Transverse colon (tissue), 4 donors: ENCODE measurements at regions not wholly inside any gene's neighbourhood (a gene's known extent, or its start where the extent isn't known, plus 50 kb on each side); places are given as distances from the start of the nearest gene placed in this dataset.

Experiments used
- DNase-seq: peaks from one replicate; pipeline ENCODE4 v3.0.0-alpha.2; 2019
- H3K27ac ChIP-seq, 4 donors: fragments of 200-600 bp; sonication (generic); 2 replicates each; pipeline ENCODE4 v1.5.1; 2016 to 2018; ENCODE audit warnings: inconsistent platforms in 4 of 4
- H3K27me3 ChIP-seq: fragments of 200-600 bp; sonication (generic); 2 replicates; pipeline ENCODE4 v1.5.1; 2017; ENCODE audit warnings: inconsistent platforms
- H3K36me3 ChIP-seq, 4 donors: fragments of 200-600 bp; sonication (generic); 2 replicates each; pipeline ENCODE4 v1.5.1; 2017 to 2019; ENCODE audit warnings: inconsistent platforms in 4 of 4
- H3K4me1 ChIP-seq, 4 donors: fragments of 200-600 bp; sonication (generic); 2 replicates each; pipeline ENCODE4 v1.5.1; 2017 to 2020; ENCODE audit warnings: inconsistent platforms in 4 of 4
- H3K4me3 ChIP-seq, 4 donors: fragments of 200-600 bp; sonication (generic); 1 replicate in 1 of 4; 2 replicates in 3 of 4; pipeline versions ENCODE4 v1.5.1 to v1.6.1; 2017 to 2019; ENCODE audit warnings: inconsistent platforms in 4 of 4
- H3K9me3 ChIP-seq, 2 donors: fragments of 200-600 bp; sonication (generic); 2 replicates each; pipeline ENCODE4 v1.5.1; 2017 to 2019; ENCODE audit warnings: inconsistent platforms in 2 of 2
- CTCF ChIP-seq, 5 experiments: fragments of 200-600 bp in 3 of 5; fragments of 450-650 bp in 2 of 5; sonication (generic) in 3 of 5; IDR thresholded peaks; 1 replicate in 2 of 5; 2 replicates in 3 of 5; pipeline ENCODE4 v1.5.1; 2016 to 2017; ENCODE audit warnings: antibody characterized with exemption in 5 of 5, inconsistent platforms in 3 of 5, mild to moderate bottlenecking in 2 of 5, moderate library complexity in 1 of 5
- EP300 ChIP-seq: sonication (generic); formaldehyde crosslinking; IDR thresholded peaks from one replicate; pipeline ENCODE4 v1.6.1; 2017; ENCODE audit warnings: antibody characterized with exemption, low read depth
- POLR2A ChIP-seq: fragments of 450-650 bp; IDR thresholded peaks from one replicate; pipeline ENCODE4 v1.6.1; 2016; ENCODE audit warnings: antibody characterized with exemption, mild to moderate bottlenecking, moderate library complexity
- POLR2AphosphoS5 ChIP-seq, 3 donors: sonication (generic); formaldehyde crosslinking; IDR thresholded peaks; one replicate each; pipeline ENCODE4 v1.6.1; 2016; ENCODE audit warnings: antibody characterized with exemption in 3 of 3
- WGBS, 2 donors: methylation state at CpG; one replicate each; pipeline ENCODE4 v1.1.5; 2018; ENCODE audit warnings: low coverage in 1 of 2; 5-methylcytosine and 5-hydroxymethylcytosine counted together
- in situ Hi-C, 4 donors: fragments of 200-750 bp; cut with MboI; loops; one replicate each; pipeline versions ENCODE4 v1.15.0 to v1.15.1; 2017; ENCODE audit warnings: low sequenced_read_pairs in 3 of 4, low pct_ligation_motif_present in 1 of 4, low pct_unique_long_range_greater_than_20kb in 1 of 4
- intact Hi-C: fragments of 100-400 bp; cut with DNase I; formaldehyde crosslinking; loops from one replicate; pipeline ENCODE4 v1.15.1; 2023; ENCODE audit warnings: low total_unique reads

- intact Hi-C loops (no loop called here), in situ Hi-C loops (no loop called here)
- H3K36me3 ChIP-seq: no peaks in the 10 kb centered on the region
- H3K9me3 ChIP-seq: no peaks in the 10 kb centered on the region
- WGBS, 2 donors: 79 to 100% methylated on average over 1 to 8 of the region's 8 CpGs
- TF ChIP-seq POLR2A (no peak), EP300 (no peak), POLR2AphosphoS5 (IDR thresholded peaks at IDR 0.05) (no peak), CTCF (IDR thresholded peaks at IDR 0.05) (no peak)
- no peak overlapping the region for H3K27ac ChIP-seq
- H3K4me3 ChIP-seq: no peak overlapping the region
- DNase-seq: no peak
- no peaks in the 10 kb centered on the region for H3K4me1 ChIP-seq
- peaks cover 28% of the 10 kb centered on the region for H3K27me3 ChIP-seq
Measured at GRCh38 chr6:6521961-6522482, 66.5 kb upstream of the LY86 start.

- no peak overlapping the region for H3K27ac ChIP-seq
- no peak for DNase-seq
- in situ Hi-C loops (no loop called here), intact Hi-C loops (no loop called here)
- 61 to 71% methylated on average over 5 of the region's 5 CpGs for WGBS, 2 donors
- TF ChIP-seq POLR2A: no peak
- no peak for TF ChIP-seq EP300
- TF ChIP-seq CTCF (IDR thresholded peaks at IDR 0.05): no peak
- TF ChIP-seq POLR2AphosphoS5 (IDR thresholded peaks at IDR 0.05): no peak
- no peak overlapping the region for H3K4me3 ChIP-seq
- H3K4me1 ChIP-seq: no peaks in the 10 kb centered on the region
- peaks cover 30% of the 10 kb centered on the region for H3K27me3 ChIP-seq
- no peaks in the 10 kb centered on the region for H3K9me3 ChIP-seq
- no peaks in the 10 kb centered on the region for H3K36me3 ChIP-seq
Measured at GRCh38 chr6:6522709-6523108, 65.8 kb upstream of the LY86 start.

GRCh38 chr6:6524951-6525350 lies 63.6 kb upstream of the LY86 start:
- Histone ChIP-seq H3K36me3 (no peaks in the 10 kb centered on the region), H3K27ac (no peak overlapping the region), H3K4me3 (no peak overlapping the region), H3K4me1 (no peaks in the 10 kb centered on the region), H3K27me3 (peaks cover 24% of the 10 kb centered on the region), H3K9me3 (no peaks in the 10 kb centered on the region)
- WGBS, 2 donors: 68 to 69% methylated on average over 3 of the region's 3 CpGs
- no peak for DNase-seq
- in situ Hi-C loops (loop anchor here in 3 of 4 donors (25.0 kb wide), 1 partner anchor 463 kb away; no protein-coding TSS in a partner anchor), intact Hi-C loops (no loop called here)
- TF ChIP-seq EP300: no peak
- TF ChIP-seq POLR2A: no peak
- TF ChIP-seq CTCF (IDR thresholded peaks at IDR 0.05): no peak
- TF ChIP-seq POLR2AphosphoS5 (IDR thresholded peaks at IDR 0.05): no peak

GRCh38 chr6:6525933-6526332 lies 62.6 kb upstream of the LY86 start:
- H3K9me3 ChIP-seq: no peaks in the 10 kb centered on the region
- intact Hi-C loops: no loop called here
- no peak overlapping the region for H3K4me3 ChIP-seq
- peaks cover 30% of the 10 kb centered on the region for H3K27me3 ChIP-seq
- H3K36me3 ChIP-seq: no peaks in the 10 kb centered on the region
- no peak for TF ChIP-seq EP300
- TF ChIP-seq POLR2AphosphoS5 (IDR thresholded peaks at IDR 0.05): no peak
- TF ChIP-seq CTCF (IDR thresholded peaks at IDR 0.05): no peak
- no peak for TF ChIP-seq POLR2A
- H3K4me1 ChIP-seq: no peaks in the 10 kb centered on the region
- WGBS, 2 donors: 95 to 100% methylated on average over 1 to 2 of the region's 2 CpGs
- in situ Hi-C loops: loop anchor here in 3 of 4 donors (25.0 kb wide), 1 partner anchor 464 kb away; no protein-coding TSS in a partner anchor
- DNase-seq: no peak
- no peak overlapping the region for H3K27ac ChIP-seq
